Fibroblast of villous mesenchyme (primary cell): ENCODE measurements at regions not wholly inside any gene's neighbourhood (a gene's known extent, or its start where the extent isn't known, plus 50 kb on each side); places are given as distances from the start of the nearest gene placed in this dataset.

Experiments
- DNase-seq: peaks from one replicate; pipeline ENCODE4 v3.0.0-alpha.2; 2010; ENCODE audit warnings: low read depth
- H3K4me3 ChIP-seq: 2 replicates; pipeline ENCODE4 v1.5.1; 2011; ENCODE audit warnings: low read depth, mild to moderate bottlenecking, low read length
- CTCF ChIP-seq: IDR thresholded peaks from 2 replicates; pipeline ENCODE4 v1.5.1; 2012; ENCODE audit warnings: low read depth, mild to moderate bottlenecking, low read length; ENCODE audit not compliant: insufficient read depth

GRCh38 chr3:84634668-84635067, 324.1 kb upstream of the CADM2 start:
- no peak overlapping the region for H3K4me3 ChIP-seq
- no peak for TF ChIP-seq CTCF
- no peak for DNase-seq

- TF ChIP-seq CTCF: no peak
- H3K4me3 ChIP-seq: no peak overlapping the region
- DNase-seq: no peak
These were observed 321.5 kb upstream of the CADM2 start for GRCh38 chr3:84637272-84637671.

GRCh38 chr3:84666468-84666867, 292.3 kb upstream of the CADM2 start:
- no peak for TF ChIP-seq CTCF
- H3K4me3 ChIP-seq: no peak overlapping the region
- no peak for DNase-seq

GRCh38 chr3:84679211-84679610, 279.6 kb upstream of the CADM2 start:
- no peak overlapping the region for H3K4me3 ChIP-seq
- no peak for TF ChIP-seq CTCF
- no peak for DNase-seq

GRCh38 chr3:84680700-84681099, 278.1 kb upstream of the CADM2 start:
- no peak for DNase-seq
- TF ChIP-seq CTCF: no peak
- H3K4me3 ChIP-seq: no peak overlapping the region

GRCh38 chr3:84683493-84683892, 275.3 kb upstream of the CADM2 start:
- H3K4me3 ChIP-seq: no peak overlapping the region
- DNase-seq: no peak
- no peak for TF ChIP-seq CTCF

GRCh38 chr3:84685467-84685866, 273.3 kb upstream of the CADM2 start:
- no peak for TF ChIP-seq CTCF
- DNase-seq: no peak
- H3K4me3 ChIP-seq: no peak overlapping the region
